NCI-H1092 (cell line): ENCODE measurements at regions not wholly inside any gene's neighbourhood (a gene's known extent, or its start where the extent isn't known, plus 50 kb on each side); places are given as distances from the start of the nearest gene placed in this dataset.
"Not testable (repeated sequence)": the region's sequence is repeated elsewhere in the genome, so short reads cannot be mapped to it uniquely, and the experiment has no call there.

Experiments used
- DNase-seq: peaks from one replicate; lab custom pipeline; 2025; lab: John Stamatoyannopoulos, UW

- DNase-seq, result no peak
These were observed 145.3 kb downstream of the ALX1 start for GRCh38 chr12:85425349-85425612.

GRCh38 chr12:85425926-85426325 is 145.9 kb downstream of the ALX1 start:
- no peak for DNase-seq

- DNase-seq, result not testable (repeated sequence)
These were observed 153.1 kb downstream of the ALX1 start for GRCh38 chr12:85433148-85433547.

- no peak for DNase-seq
These were observed 160.3 kb downstream of the ALX1 start for GRCh38 chr12:85440271-85440670.

GRCh38 chr12:85441025-85441424 is 161.0 kb downstream of the ALX1 start:
- no peak for DNase-seq

- no peak for DNase-seq
These were observed 161.7 kb downstream of the ALX1 start for GRCh38 chr12:85441741-85442140.

- DNase-seq, result no peak
These were observed 165.3 kb downstream of the ALX1 start for GRCh38 chr12:85445060-85445938.

GRCh38 chr12:85448031-85448430 is 168.0 kb downstream of the ALX1 start:
- DNase-seq, result no peak

- DNase-seq, result peak; percentile 2
These were observed 168.6 kb downstream of the ALX1 start for GRCh38 chr12:85448548-85449139.

GRCh38 chr12:85457016-85457415 is 177.0 kb downstream of the ALX1 start:
- no peak for DNase-seq

GRCh38 chr12:85461127-85461526 is 181.1 kb downstream of the ALX1 start:
- no peak for DNase-seq

GRCh38 chr12:85462888-85463287 is 182.9 kb downstream of the ALX1 start:
- no peak for DNase-seq

- no peak for DNase-seq
These were observed 186.9 kb downstream of the ALX1 start for GRCh38 chr12:85466890-85467289.

GRCh38 chr12:85468356-85469157 is 188.5 kb downstream of the ALX1 start:
- DNase-seq, result no peak

- not testable (repeated sequence) for DNase-seq
These were observed 189.4 kb downstream of the ALX1 start for GRCh38 chr12:85469158-85470086.

GRCh38 chr12:85475277-85475676 is 195.3 kb downstream of the ALX1 start:
- not testable (repeated sequence) for DNase-seq

- DNase-seq, result no peak
These were observed 196.7 kb downstream of the ALX1 start for GRCh38 chr12:85476756-85477155.

- no peak for DNase-seq
These were observed 204.4 kb downstream of the ALX1 start for GRCh38 chr12:85484387-85484786.

- no peak for DNase-seq
These were observed 209.2 kb downstream of the ALX1 start for GRCh38 chr12:85489194-85489593.

- DNase-seq, result no peak
These were observed 224.1 kb downstream of the ALX1 start for GRCh38 chr12:85504164-85504563.

GRCh38 chr12:85504624-85505023 is 224.6 kb downstream of the ALX1 start:
- no peak for DNase-seq

GRCh38 chr12:85507456-85507855 is 227.4 kb downstream of the ALX1 start:
- no peak for DNase-seq
